AG08396 (cell line): ENCODE measurements at regions not wholly inside any gene's neighbourhood (a gene's known extent, or its start where the extent isn't known, plus 50 kb on each side); places are given as distances from the start of the nearest gene placed in this dataset.

ENCODE experiments used
- DNase-seq: peaks from one replicate; pipeline ENCODE4 v3.0.0; 2012; ENCODE audit warnings: low spot score, mixed read lengths

DNA sequence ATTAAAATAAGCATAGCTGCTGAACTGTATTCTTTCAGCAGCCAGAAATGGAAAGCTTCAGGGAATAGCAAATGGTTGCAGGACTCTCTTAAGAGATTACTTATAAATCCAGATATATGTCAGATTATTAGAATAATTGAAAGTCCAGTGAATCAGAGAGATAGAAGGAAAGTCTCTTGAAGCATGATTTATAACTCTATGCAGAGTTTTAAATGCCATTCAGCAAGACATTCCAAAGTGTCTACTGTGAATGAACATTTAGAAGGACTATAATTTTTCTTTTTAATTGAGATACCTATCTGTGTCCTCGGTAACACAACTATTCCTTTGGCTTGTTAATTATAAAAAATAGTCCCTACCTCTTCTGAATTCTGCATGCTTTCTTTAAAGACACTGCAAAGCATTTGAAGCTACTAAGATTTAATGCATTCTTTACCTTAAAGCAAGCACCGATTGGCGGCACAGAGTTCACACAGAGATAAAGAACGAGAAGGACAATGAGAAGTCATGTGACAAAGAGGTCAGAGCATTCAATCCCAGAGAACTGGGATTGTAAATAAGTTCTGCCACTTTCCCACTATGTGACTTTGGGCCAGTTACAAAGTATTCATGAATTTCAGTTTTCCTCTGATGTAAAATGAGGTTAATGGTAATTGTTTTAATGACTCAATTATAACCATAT lies 371.0 kb upstream of the ATP2B1 start:
- DNase-seq, result no peak

DNA sequence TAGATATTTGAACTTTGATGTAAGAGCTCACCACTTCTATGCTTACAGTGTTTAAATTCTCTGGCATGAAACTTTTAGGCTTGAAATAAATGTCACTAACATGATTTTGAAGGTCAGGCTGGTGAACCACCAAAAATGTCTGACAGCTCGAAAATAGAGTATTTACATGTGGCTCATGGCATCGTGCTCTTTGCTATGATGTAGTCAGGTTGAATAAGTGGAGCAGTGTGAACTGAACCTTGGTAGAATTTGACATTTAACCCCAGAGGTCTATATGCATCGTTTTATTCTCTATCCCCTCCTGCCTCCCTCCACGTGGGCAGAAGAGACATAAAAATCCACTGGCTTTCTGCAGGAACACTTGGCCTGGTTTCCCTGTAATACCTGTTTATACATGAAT lies 369.7 kb upstream of the ATP2B1 start:
- no peak for DNase-seq

DNA sequence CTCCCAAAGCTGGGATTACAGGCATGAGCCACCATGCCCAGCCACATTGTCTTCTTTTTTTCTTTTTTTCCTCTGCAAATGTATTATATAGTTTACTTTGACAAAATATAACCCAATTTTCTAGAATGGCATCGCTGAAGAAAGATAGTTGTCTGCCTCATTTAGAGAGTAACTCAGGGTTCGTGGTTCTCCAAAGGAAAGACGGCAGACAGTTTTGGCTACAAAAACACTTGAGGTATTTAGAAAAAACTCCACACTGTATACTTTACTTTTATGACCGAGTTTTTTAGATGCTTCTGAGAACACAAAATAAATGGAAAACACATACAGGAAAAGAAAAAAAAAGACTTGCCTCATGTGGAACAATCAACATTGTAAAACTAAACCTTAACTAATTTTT lies 369.1 kb upstream of the ATP2B1 start:
- no peak for DNase-seq

DNA sequence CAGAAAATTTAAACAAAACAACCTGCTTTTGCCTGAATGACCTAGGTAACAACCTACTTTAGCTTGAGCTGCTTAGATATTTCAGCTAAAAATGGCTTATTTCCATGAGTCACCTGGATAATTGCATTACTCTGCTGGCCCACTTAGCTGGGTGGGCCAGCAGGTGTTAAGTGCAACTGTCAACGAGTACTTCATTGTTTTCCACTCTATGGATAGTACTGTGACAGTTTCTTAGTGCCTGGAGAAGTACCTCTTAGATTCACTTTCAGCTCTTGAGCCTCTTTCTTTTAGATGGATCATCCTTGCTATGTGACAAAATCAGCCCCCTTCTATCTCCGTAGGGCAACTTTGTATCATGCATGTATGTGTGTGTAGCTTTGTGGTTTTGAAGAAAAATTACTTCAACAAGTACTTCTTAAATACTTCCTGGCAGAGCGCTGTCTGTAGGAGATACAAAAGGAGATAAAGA lies 368.2 kb upstream of the ATP2B1 start:
- no peak for DNase-seq

DNA sequence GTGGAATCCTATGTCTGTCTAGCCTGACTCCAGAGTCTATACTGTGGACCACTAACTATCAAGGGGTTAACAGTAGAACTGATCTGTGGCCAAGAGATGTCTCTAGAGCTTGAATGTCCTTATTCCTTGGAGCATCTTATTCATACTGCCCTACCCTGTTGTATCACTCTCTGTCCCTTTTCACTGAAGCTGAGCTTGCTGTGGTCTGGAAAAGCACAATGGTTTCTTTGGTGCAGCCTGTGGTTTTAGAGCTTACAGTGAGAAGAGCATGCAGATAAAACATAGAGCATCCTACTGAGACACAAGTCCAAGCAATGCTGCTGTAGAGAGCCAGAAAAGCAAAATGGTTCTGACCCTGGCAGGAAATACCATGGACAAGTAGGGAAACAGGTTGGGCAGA lies 367.0 kb upstream of the ATP2B1 start:
- DNase-seq, result no peak

DNA sequence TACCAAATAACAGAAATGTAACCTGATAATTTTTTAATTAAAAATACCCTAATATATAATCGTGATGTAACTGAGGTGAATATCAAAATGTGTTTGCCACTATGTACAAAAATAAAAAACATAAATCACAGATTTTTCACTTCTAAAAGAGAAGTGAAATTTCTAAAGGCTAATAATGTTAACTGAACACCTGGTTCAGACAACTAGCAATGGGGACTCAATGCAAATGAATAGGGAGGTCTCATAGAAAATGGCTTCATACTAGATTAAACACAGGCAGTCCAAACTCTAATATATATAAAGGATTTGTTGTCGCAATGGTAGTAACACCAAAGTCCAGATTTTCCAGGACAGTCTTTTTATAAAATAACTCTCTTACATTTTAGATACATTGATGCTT lies 365.4 kb upstream of the ATP2B1 start:
- no peak for DNase-seq

DNA sequence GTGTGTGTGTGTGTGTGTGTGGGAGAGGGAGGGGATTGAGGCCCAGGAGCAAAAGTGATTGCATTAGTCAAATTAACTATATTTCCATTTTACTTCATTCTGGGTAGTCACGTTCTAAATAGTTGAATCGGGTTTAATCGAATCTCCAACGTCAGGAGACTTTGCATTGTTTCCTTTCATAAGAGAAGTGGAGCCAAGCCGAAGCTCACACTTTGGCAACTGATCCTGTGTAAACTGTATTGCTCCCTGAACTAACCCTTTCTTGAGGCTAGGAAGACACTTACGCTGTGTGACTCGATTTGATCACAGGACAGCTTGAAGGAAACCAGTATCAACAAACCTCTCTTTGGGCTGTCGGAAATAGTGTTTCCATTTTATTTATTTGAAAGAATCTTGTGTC lies 363.4 kb upstream of the ATP2B1 start:
- no peak for DNase-seq

DNA sequence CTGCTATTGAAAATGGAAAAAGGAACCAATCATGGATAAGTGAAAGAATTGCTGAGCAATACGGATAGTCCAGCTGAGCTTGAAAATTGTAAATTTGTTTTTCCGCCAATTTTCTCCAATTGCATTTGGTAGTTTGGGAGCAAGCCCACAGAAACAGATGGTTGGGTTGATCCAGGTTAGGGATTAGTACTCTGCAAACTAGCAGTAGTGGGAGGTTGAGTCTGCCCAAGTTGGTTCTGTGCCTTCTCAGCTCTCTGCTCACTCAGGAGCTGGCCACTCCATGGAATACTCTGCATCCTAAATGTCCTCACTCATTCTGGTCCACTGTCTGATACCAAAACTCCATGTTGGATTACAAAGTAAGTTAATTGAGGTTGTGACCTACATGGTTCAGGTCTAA lies 361.1 kb upstream of the ATP2B1 start:
- DNase-seq, result no peak

DNA sequence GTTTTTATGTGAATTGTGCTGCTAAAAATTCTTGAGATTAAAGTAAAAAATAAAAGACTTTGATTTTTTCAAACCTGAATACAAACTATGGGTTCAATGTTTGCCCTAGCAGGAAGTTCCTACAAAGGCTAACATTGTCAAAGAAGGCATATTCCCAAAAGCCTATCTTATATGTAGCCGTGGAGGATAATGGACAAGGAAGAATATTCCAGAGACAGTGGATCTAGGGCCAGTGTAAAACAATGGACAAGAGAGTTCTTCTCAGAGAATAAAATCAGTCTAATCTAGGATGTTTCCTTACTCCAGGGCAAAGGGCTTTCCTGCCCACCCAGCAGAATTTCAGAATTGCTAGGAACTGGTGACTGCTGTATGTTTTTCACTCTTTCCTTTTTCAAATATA lies 359.2 kb upstream of the ATP2B1 start:
- no peak for DNase-seq

DNA sequence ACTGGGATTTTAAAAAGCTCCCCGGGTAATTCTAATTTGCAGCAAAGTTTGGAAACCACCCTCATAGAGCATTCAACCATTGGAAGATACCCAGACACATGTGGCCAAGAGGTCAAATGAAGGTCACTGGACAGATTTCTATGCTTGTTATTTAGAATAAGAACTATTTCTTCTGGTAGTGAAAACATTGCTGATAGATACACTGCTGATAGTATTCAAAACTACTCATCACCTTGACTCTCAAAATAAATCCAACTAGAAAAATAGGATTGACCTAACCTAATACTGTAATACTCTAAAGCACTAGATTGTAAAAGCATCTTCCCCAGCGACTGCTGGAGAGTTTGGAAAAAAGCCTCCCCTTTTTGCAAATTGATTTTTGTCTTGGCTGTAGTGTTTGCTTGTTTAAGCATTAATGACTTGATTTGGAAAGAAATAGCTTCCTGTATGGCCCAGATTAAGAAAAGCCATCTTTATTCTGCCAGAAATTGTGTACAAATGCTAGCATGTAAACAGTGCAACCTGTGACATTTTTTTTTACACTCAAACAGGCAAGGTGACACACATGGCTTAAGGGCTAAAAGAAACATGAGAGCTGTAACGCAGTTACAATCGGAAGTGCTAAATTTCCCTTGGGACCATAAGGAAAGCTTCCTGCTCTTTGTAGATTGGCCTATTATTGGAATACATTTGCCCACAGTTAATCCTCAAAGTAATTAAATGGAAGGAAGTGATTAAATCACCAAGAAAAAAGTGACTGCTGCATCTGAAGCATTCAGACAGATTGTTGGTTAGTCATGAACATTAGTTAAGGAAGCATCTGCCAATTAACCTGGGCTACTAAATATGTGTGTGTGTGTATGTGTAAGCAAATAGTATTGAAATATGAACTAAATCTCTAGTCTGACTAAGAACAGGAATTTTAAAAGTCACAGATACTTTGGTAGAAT lies 356.5 kb upstream of the ATP2B1 start:
- no peak for DNase-seq

DNA sequence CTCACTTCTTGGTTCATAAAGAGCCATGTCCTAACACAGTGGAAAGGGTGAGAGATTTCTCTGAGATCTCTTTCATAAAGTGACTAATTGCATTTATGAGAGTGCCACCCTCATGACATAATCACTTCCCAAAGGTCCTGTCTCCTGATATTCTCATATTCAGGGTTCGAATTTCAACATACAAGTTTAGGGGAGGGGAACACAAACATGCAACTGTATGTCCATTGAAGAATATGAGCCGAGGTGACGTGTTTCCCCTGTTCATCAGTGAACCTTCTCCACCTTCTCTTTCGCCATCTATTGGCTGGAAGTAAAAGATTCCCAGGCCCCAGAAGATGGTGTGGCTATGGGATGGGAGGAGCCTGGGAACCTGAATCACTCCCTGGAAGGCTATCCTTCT lies 354.2 kb upstream of the ATP2B1 start:
- DNase-seq, result no peak

DNA sequence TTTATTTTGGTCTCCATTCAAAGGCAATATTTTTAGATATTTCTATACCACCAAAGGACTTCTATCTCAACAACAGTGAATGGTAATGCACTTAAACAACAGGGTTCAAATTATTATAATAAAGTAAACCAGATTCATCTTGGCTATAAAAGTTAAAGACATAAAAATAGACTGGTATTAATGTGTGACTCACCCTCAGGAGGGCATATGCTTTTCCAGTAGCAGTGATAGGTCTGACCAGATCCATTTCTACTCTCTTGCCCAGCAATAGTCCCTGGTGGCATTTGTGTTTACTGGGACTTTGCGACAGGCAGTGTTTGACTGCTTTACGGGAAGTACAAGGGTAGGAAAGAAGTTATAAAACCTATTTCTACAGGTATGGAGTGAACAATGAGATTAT lies 353.2 kb upstream of the ATP2B1 start:
- DNase-seq, result no peak

DNA sequence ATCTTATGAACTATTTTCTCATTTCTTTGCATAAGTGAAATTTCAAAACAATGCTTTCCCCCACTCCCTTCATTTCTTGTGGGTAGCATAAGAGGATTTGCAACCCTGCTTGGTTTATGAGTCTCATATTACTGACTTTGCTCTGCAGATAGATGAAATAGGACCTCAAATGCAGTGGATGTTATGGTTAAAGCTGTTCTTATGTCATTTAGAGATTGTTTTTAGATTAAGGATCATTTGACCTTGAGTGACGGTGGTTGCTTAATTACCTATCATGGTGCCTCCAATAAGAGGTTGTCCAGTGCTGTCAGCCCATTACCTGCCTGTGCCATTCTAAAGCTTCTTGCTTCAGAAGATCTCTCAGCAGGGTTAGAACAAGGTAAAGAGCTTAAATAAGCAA lies 351.4 kb upstream of the ATP2B1 start:
- no peak for DNase-seq

DNA sequence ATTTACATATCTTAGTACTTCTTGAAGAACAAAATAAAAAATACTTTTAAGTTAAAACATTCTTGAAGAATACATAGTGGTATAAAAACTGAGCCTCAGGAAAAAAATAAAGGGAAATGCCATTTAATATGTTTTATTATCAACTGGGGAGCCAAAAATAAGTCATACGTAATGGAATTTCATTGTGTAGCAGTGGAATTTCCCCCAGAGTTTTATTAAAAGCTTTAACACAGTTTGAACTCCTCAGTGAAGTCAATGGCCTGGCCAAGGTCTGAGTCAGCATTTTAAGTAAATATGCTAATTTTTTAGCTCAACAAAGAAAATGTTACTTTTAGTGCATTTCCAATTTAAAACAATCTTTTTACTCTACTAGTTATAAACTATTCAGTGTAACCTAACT lies 350.1 kb upstream of the ATP2B1 start:
- DNase-seq, result peak; percentile 34

DNA sequence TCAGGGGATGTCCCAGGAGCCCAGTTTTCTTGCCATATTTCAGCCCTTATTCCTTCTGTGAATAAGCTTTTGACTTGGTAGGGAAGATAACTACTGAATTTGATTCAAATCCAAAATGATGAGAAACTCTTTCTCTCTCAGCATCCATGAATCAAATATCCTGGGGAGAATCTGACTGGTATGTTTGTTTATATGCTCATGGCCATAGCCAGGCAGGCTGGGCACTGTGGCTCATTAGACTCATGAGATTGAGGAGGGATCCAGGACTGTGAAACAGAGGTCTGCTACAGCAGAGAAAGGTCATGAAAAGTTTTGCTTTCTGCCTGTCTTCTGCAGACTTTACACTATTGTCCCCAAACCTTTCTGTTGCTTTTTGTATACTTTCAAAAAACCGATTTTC lies 346.4 kb upstream of the ATP2B1 start:
- no peak for DNase-seq

DNA sequence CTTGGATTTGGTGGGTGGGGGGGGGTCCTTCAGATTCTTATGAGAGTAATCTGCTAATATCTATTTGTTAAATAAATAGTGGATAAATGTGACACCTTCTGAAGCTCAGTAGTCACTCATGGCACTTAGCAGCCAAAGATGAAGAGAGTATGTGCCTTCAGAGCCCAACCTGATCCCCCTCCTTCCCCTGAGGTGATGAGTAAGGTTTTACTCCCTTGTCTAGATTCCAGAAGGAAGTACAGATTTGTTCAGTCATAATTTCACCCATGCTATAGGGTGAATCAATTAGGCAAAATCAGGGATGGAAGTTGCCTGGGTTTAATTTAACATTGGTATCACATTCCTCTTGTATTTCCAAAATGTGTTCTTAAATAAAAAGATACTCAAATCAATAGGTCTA lies 340.3 kb upstream of the ATP2B1 start:
- no peak for DNase-seq

DNA sequence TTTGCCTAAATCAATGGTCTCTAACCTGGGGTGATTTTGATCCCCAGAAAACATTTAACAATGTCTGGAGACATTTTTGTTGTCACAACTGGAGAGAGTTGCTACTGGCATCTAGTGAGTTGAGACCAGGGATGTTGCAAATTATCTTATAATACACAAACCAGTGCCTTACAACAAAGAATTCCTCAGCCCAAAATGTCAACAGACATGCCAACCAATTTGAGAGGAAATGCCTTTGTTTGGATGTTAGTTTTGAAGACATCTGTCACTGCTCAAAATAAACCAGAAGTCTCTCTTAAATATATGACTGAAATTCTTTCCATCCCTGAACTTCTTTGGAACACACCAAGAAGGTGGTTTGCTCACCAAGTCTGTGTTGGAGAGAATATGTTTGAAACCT lies 336.9 kb upstream of the ATP2B1 start:
- DNase-seq, result no peak

DNA sequence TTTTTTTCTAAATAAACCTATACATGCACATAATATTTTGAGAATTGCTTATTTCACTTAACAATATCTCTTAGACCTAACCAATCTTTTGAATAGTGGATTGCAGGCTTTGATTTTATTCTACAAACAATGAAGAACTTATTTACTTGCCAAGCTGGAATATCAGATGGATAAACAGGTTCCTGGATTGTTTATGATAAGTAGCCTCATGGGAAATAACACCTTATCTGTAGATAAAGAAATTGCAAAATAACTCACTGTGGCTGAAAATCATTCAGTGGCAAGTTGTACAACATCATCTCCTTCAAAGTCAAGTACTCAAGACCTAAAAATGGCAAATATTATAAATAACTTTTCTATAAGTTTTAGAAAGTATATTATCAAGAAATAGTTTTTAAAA lies 335.4 kb upstream of the ATP2B1 start:
- DNase-seq, result no peak

DNA sequence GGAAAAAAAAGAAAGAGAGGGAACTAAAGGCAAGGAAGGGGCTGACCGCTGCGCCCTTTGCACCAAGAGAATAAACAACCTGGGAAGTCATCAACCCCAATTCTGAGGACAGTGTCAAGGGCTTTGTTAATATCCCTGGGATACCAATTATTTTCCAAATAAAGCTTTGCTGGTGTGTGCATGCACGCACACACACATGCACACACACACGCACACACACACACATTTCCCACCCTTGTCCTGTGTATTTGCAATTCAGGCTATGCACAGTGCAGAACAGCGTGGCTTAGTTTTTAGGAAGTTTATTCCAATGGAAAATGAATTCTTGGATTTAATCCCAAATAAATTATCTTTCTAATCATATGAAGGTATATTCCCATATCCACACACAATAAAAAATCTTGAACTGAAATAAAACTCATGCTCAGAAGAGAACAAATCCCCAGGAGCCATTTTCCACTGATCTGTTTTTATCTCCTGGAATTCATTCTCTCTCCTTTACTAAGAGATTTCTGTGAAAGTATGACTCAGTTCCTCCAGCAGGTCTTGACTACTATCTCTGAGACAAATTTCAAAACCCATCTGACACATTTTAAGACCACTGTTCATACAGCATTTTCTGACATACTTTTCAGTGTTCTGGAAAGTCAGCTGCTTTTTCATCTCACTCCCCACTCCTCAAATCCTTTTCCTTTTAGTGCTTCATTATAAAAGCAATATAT lies 334.4 kb upstream of the ATP2B1 start:
- DNase-seq, result no peak

DNA sequence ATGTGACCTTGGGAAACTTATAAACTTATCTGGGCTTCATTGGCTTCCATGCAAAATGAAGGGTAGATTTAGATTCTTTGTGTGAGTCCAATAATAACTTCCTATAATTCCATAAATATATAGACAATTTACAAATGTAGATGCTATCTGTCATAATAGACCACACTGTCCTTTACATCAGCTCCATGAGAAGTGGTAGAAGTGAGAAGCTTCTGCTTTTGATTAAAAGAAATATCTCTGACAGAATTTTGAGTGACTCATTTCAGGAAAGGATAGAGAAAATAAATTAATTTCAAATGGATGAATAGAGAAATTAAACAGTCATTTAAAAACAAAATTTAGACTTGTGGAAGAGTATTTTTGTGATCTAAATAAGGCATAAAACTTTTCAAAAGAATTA lies 329.7 kb upstream of the ATP2B1 start:
- DNase-seq, result no peak

DNA sequence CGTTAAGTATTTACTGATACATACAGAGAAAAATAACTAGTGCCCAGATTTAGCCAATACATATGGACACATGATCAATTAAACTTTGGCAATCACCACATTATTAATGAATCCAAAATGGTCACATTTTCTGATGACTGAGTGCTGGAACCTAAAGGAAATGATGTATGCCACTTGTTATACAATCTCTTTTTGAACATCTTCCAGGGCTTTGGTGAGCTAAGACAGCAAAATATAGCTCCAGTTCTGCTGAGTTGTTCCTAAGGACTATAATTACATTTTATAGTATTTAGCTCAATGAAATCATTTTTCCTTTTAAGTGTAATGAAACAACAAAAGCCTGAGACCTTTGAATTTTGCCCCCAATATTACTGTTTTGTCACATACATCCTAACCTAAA lies 329.1 kb upstream of the ATP2B1 start:
- DNase-seq, result no peak

DNA sequence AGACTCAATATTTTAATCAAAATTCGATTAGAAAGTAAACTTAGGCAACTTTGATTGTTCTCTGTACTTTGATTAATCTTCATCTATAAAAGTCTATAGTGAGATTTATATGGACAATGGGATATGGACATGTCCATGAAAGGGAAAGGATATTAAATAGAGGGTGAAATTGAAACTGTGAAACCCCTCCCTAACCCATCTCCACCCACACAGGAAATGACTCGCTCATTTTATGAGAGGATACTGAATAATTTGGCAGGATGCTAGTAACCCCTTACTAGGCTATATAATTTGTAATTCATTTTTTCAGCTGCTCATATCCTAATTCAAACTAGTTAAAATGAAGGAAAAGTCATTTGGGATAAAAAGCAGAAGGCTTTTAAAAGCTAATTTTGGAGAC lies 328.0 kb upstream of the ATP2B1 start:
- no peak for DNase-seq

DNA sequence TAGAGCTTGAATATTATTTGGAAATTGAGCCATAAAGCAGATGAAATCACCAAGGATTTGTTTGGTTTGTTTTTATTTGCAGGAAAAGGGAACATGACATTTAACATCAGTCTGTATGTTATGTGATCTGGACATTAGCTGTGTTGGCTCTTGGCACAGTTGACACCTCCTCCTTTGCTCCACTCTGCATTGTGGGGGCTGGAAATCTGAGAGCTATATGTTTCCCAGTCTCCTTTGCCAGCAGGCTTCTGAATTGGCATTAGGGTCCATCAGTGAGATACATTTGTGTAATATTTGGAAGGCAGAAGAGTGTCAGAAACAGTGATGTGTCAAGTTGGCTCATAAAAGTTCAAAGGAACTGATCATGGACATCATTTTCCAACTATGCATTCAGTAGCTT lies 322.1 kb upstream of the ATP2B1 start:
- no peak for DNase-seq
